ENCODE measurements at regions not wholly inside any gene's neighbourhood (a gene's known extent, or its start where the extent isn't known, plus 50 kb on each side); places are given as distances from the start of the nearest gene placed in this dataset.
"Not testable (repeated sequence)": the region's sequence is repeated elsewhere in the genome, so short reads cannot be mapped to it uniquely, and the experiment has no call there.

DNA sequence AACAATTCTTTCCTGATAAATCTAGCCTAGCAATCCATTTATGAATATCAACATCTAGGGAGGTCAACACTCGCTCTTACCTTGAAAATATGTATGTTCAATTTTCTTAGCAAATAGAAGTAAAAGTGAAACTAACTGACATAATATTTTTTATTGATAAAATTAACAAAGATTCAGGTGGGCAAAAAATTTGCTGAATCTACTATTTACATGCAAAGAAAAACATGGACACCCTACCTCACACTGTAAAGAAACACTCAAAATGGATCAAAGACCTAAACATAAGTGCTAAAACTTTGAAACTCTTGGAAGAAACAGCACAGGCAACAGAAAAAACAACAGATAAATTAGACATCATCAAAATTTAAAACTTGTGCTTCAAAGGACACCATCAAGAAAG lies 151.6 kb upstream of the MYRIP start:
- DNase-seq: no peak

DNA sequence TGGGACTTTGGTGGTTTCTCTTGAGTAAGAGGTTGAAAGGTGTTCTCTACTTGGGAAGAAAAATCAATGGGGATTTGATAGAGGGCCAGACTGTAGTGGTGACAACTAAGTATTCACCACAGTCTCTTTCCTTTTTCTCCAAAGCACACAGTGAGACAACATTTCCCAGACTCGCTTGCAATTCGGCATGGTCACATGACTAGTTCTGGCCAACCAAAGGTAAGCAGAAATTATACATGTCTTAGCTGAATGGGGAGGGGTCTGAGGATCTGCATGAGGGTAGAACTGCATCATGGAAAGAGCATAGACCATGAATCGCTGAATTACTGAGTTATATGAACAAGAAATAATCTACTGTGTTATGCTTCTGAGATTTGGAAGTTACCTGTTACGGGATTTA lies 144.5 kb upstream of the MYRIP start:
- DNase-seq: no peak

DNA sequence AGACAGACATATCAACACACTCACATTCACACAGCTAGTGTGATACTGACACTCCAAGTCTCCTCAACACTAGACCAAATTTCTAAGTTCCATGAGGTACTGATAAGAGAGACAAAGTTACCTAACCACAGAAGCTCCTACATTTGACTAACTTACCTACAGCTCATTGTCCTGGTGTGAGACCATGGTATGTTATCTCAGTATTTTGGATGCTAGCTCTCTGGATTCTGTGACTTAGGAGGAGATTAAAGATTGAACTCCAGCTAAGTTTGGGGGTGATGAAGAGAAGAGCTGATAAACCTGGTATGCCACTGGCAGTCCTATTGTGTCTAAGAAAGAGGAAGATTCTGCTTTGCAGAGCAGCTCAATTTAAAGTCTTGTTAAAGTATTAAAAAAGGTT lies 144.0 kb upstream of the MYRIP start:
- no peak for DNase-seq

DNA sequence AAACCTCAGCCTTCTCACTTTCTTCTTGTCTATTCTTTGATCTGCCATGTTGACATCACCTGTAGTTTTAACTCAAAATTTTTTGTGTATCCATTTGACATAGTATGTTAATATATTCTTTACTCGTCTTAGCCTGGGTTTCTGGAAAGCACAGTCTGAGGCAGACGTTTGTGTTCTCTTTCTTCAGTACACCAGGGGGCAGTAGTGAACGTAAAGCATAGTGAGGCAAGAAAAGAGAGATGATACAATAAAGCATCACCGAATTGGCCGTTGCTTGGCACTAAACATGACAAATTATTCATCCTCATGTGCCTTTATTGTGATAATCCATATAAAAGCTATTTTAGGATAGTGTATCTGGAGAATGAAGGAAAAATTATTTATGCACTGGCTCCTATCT lies 141.0 kb upstream of the MYRIP start:
- peak; percentile 20 for DNase-seq

DNA sequence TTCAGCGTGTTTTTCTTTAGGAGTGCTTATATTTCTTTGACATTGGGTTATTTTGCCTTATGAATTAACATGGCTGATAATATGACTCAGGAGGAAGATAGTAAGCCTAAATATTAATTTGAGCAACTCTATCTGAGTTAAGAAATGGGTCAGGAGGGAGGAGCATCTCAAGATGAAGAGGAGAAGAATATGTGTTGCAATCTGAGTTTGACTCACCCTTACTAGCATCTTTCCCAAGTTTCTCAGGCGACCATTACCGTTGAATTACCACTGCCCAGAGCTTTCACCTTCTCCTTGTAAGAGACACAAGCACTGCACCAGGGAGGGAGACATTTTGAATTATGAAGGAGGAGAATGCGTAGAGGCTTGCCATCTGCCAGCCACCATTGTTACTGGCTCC lies 138.3 kb upstream of the MYRIP start:
- DNase-seq: no peak

DNA sequence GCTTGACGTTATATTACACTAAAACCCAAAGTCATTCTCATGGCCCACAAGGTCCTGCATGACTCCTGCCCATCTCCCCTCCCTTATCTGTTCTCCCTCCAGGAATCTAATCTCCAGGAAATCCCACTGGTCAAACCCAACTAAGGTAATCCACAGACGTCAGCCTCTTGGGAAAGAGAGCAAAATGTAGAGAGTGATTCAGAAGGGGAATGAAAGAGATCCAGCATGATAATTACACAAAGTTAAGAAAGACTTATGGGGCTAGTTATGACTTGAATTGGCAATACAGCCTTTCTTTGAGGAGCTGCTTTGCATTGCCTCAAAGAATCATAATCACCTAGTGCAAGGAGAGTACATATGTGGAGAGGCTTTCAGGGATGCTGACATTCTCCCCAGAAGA lies 137.8 kb upstream of the MYRIP start:
- DNase-seq: no peak

- no peak for DNase-seq
Measured at GRCh38 chr3:39705351-39705900, 104.0 kb upstream of the MYRIP start.

DNA sequence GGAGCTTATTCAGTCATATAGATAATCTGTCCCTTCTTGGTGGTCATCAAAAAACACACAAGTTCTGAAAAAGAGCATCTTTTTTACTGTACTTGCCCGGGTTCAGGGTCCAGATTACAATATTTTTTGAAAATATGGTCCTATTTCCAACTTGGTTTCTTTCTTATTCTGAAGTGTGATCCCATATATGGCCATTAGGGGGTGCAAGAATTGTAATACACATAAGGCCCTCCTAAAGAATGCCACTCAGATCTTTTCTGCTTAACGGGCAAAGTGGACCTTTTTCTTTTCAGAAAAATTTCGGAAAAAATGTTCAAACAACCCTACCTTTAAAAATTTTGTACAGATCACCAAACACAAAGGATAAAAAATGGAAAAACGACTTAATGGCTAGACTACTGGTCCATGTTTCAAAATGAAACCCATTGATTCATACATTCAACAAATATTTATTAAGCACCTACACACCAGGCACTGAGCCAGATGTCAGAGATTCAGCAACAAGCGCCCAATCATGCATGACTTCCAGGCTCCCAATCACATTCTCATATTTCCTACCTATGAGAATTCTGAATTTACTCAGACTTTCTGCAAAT lies 102.0 kb upstream of the MYRIP start:
- no peak for DNase-seq

- DNase-seq: no peak
Measured at GRCh38 chr3:39712413-39713048, 96.9 kb upstream of the MYRIP start.

DNA sequence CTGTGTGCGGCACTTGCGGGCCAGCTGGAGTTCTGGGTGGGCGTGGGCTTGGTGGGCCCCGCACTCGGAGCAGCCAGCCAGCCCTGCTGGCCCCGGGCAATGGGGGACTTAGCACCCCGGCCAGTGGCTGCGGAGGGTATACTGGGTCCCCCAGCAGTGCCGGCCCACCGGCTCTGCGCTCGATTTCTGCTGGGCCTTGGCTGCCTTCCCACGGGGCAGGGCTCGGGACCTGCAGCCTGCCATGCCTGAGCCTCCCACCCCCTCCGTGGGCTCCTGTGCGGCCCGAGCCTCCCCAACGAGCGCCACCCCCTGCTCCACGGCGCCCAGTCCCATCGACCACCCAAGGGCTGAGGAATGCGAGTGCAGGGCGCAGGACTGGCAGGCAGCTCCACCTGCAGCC lies 96.1 kb upstream of the MYRIP start:
- DNase-seq: not testable (repeated sequence)

DNA sequence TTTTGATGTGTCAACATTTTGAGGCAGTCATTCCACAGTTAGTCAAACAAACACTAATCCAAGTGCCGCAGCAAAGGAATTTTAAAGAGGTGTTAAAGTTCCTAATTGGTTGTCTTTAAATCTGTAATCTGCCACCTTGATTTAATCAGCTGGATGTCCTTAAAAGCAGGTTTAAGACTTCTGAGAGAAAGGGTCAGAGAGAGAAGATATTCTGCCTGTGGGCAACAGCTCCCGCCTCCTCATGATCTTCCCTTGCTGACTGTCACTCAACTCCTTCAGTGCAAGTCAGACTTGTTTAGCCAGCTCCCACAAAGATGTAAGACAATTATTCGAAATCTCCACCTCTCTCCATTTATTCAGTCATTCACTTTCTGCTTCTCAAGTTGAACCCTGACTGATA lies 92.6 kb upstream of the MYRIP start:
- no peak for DNase-seq

GRCh38 chr3:39718674-39719595 lies 90.5 kb upstream of the MYRIP start:
- DNase-seq: no peak

GRCh38 chr3:39721076-39721475 lies 88.3 kb upstream of the MYRIP start:
- no peak for DNase-seq

DNA sequence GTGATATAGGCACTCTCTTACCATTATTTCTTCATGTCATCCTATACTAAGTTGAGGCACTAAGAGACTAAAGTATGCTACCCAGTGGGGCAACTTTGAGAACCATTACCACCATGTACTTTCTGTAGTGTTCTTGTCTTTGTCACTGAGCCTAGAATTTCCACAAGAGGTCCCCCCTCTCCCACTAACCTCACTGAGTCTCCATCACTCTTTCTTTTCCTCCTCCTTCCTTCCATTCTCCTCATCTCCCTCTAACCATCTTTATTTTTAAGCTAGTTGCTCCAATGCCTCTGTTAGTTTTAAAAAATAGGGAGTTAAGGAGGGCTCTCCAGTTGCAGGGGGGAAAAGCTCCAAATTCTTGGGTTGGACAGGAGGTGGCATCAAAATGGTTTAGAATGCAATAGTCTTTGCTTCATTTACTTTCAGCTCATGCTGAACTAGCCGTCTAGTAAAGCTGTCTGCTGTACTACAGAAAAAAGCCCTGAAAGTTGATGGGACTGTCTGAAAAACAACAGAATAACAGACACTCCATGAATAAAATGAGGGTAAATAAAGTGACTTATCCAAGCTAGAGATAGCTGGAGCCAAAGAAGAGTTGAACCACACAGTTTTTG lies 85.1 kb upstream of the MYRIP start:
- DNase-seq: no peak

DNA sequence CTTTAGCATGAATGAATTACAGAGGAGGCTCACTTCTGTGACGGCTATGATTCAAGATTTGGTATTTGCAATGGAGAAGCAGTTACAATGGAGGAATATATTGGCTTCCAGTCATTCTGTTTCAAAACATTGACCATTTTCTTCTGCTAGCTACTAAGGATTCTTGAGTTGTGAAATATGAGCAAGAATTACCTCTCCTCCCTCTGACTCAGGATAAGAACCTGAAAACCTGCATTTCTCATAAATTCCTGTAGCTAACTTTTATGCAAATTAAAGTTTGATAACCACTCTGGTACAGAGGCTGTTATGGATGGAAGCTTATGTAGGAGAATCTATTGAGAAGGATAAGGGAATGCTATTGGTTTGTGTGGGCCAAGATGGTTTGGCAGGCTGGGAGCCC lies 84.1 kb upstream of the MYRIP start:
- no peak for DNase-seq

GRCh38 chr3:39727415-39727814 lies 82.0 kb upstream of the MYRIP start:
- DNase-seq: no peak

DNA sequence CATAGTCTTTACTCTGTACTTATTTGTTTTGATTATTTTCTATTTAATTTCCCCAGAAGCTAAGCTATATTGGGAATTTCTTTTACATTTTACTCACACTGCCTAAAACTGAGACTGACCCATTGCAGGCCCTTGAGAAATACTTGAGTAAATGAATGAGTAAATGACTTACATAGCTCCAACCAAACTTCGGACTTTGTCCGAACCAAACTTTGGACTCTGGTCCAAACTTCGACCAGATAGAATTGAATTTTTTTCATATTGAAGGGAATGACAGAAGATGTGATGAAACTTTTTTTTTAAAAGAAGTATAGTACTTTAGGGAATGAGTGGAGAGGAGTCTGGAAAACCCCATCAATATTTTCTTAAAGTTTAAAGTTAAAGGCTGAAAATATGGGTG lies 75.6 kb upstream of the MYRIP start:
- DNase-seq: no peak

DNA sequence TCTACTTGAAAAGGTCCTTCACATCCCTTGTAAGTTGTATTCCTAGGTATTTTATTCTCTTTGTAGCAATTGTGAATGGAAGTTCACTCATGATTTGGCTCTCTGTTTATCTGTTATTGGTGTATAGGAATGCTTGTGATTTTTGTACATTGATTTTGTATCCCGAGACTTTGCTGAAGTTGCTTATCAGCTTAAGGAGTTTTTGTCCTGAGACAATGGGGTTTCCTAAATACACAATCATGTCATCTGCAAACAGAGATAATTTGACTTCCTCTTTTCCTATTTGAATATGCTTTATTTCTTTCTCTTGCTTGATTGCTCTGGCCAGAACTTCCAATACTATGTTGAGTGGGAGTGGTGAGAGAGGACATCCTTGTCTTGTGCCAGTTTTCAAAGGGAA lies 69.8 kb upstream of the MYRIP start:
- DNase-seq: not testable (repeated sequence)

DNA sequence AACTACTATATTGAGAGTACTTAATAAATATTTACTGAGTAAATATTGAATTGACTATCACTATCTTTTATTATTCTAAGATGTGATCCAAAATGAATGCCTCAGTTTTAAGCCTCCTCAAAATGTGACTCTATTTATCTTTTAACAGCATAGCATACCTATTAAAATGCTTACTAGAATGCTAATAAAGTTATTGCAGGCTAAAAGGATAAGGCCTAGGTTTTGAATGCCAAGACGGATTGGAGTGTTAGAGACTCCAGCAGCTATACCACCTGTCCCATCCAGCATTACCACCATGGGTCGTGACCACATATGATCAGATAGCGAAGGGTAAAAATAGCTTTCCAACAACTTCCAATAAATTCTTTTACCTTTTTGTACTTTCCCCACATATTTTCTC lies 64.7 kb upstream of the MYRIP start:
- DNase-seq: no peak

- no peak for DNase-seq
Measured at GRCh38 chr3:39748002-39748401, 61.4 kb upstream of the MYRIP start.

DNA sequence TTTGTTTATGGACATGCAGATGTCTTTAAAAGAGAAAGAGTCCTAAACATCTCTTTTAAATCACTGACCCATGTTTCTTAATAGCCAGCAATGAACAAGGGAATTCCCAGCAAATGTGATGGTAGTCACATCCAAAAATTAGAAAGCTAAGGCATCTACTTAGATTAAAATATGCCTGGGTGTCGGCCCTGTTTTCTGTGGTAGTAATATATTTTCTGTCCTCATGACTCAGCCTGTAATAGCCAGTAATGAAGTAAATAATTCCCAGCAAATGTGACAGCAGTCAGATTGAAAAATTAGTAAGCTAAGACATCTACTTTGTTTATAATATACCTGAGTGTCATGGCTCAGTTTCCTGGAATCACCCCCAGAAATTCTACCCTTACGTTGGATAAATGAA lies 60.6 kb upstream of the MYRIP start:
- no peak for DNase-seq

DNA sequence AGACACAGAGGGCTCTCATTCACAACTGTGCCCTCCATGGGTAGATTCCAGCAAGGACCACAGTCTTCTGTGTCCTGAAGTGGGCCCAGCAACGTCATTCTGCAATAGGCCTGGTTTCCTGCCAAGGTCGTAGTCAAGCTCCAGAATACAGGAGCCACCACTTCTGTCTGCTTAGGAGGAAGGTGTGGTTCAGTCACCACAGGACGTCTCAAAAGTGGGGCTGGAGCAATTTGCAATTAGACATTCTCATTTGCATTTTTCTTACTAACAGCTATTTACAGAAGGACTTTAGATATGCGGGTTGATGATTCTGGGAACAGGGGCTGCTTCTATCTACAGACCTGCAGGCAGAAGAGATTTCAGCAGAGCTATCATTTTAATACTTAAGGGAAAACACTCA lies 58.7 kb upstream of the MYRIP start:
- DNase-seq: no peak

- no peak for DNase-seq
Measured at GRCh38 chr3:39751286-39751685, 58.1 kb upstream of the MYRIP start.
